GM21515 (cell line): ENCODE measurements at regions not wholly inside any gene's neighbourhood (a gene's known extent, or its start where the extent isn't known, plus 50 kb on each side); places are given as distances from the start of the nearest gene placed in this dataset.
"Not testable (repeated sequence)": the region's sequence is repeated elsewhere in the genome, so short reads cannot be mapped to it uniquely, and the experiment has no call there.

Source experiments
- ATAC-seq: cut with Tn5 transposase; IDR thresholded peaks from one replicate; pipeline ENCODE4 v1.9.1; 2021; ENCODE audit not compliant: unreplicated experiment

- no peak for ATAC-seq
Observed at GRCh38 chr6:144359783-144360182, 74.6 kb downstream of the UTRN start.

GRCh38 chr6:144360401-144360800 lies 75.3 kb downstream of the UTRN start:
- no peak for ATAC-seq

DNA sequence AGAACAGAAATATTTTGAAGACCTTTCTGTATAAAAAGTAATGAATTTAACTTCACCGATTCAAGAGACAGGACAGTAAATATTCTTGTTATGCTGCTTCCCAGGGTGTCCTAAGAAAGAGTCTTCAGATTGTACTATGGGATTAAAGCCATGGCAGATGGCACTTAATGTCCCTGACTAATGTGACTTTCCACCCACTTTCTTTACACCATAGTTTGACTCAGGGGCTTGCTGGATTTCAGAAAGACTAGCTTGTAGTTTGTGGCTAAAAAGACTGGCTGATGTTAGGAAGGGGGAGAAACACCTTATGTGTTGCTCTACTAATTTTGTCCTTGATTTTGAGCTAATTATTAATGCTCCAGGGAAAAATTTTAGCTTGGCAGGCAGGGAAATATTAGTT lies 75.9 kb downstream of the UTRN start:
- ATAC-seq, result no peak

- ATAC-seq, result no peak
Observed at GRCh38 chr6:144362042-144363018, 77.2 kb downstream of the UTRN start.

GRCh38 chr6:144364208-144364720 lies 79.1 kb downstream of the UTRN start:
- ATAC-seq, result no peak

GRCh38 chr6:144364782-144365181 lies 79.6 kb downstream of the UTRN start:
- no peak for ATAC-seq

GRCh38 chr6:144365271-144365670 lies 80.1 kb downstream of the UTRN start:
- no peak for ATAC-seq

- ATAC-seq, result not testable (repeated sequence)
Observed at GRCh38 chr6:144369696-144370095, 84.6 kb downstream of the UTRN start.

DNA sequence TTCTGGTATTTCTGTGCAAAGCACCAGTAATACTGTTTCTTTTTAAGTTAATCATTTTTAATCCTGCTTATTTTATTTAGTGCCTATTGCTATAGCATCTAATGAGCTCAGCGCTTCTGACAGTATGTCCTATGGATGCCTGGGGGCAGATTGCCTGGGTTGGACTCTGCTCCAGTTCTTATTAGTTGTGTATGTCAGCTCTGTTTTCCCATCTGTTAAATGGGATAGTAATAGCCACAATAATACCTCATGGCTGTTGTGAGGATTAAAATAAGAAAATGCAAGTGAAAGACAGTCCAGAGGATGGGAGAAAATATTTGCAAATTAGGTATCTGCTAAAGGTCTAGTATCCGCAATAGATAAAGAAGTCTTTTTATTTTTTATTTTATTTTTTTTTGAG lies 87.0 kb downstream of the UTRN start:
- ATAC-seq, result no peak

DNA sequence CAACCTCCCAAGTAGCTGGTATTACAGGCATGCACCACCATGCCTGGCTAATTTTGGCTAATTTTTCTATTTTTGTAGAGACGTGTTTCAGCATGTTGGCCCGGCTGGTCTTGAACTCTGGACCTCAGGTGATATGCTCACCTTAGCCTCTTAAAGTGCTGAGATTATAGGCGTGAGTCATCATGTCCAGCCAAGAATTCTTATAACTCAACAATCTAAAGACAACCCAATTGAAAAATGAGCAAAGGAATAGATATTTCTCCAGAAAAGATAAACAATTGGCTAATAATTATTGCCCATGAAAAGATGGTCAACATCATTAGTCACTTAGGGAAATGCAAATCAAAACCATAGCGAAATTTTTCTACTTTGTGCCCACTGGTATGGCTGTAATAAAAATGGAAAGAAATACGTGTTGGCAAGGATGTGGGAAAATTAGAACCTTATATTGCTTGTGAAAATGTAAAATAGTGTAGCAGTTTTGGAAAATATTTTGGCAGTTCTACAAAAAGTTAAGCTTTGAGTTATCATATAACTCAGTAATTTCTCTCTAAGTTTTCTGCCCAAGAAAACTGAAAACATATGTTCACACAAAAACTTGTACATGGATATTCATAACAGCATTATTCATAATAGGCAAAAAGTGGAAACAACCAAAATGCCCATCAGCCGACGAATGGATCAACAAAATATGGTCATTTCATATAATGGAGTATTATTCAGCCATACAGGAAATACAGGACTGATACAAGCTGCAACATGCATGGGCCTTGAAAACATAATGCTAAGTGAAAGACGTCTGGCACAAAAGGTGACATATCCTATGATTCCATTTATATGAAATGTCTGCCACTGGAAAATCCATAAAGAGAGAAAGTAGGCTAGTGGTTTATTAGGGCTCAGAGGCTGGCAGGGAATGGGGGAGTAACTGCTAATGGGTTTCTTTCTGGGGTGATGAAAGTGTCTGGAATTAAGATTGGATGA lies 87.8 kb downstream of the UTRN start:
- no peak for ATAC-seq

GRCh38 chr6:144374525-144374924 lies 89.4 kb downstream of the UTRN start:
- ATAC-seq, result not testable (repeated sequence)

DNA sequence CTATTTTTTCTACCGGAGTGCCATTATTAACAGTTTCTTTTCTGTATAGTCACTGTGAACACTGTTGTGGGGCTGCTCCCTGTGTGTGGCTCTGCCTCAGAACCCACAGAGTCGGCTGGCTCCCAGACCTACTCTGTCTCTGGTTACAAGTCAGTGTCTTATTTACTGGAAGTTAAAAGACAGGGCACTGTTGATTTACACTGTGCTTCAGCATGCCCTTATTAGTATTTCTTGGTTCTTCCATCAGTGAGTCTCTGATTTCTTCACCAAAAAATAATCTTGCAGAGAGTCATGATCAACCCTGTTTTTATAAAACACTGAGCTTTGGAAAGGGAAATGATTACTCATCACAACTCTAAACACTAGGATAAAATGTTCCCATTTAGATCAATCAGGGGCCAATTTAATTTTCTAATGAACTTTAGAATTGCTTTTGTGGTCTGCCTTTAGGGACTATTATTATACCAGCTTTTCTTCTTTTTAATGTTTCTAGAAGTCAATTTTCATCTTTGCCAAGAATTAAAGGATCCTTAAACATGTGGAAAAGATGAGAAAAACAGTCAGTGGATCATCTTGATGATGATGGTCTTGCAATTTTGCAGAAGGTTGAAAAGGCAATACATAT lies 92.6 kb downstream of the UTRN start:
- no peak for ATAC-seq

GRCh38 chr6:144378437-144378836 lies 93.3 kb downstream of the UTRN start:
- no peak for ATAC-seq

DNA sequence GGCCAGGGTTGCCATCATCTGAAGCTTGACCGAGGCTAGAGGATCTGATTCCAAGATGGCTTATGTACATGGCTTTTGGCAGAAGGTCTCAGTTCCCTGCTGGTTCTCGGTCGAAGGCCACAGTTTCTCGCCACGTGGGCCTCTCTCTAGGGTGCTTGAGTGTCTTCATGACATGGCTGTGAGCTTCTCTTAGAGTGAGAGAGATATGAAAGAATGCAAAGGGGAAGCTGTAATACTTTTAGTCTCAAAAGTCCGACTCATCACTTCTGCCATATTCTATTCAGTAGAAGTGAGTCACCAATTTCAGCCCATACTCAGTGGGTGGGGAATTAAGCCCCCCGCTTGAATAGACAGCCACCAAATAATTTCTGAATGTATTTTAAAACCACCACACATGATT lies 94.2 kb downstream of the UTRN start:
- no peak for ATAC-seq

DNA sequence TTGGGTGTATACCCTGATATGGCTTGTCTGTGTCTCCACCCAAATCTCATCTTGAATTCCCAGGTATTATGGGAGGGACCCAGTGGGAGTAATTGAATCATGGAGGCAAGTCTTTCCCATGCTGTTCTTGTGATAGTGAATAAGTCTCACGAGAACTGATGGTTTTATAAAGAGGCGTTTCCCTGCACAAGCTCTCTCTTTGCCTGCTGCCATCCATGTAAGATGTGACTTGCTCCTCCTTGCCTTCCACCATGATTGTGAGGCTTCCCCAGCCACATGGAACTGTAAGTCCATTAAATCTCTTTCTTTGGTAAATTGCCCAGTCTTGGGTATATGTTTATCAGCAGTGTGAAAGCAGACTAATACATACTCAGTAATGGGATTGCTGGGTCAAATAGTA lies 96.4 kb downstream of the UTRN start:
- ATAC-seq, result not testable (repeated sequence)

DNA sequence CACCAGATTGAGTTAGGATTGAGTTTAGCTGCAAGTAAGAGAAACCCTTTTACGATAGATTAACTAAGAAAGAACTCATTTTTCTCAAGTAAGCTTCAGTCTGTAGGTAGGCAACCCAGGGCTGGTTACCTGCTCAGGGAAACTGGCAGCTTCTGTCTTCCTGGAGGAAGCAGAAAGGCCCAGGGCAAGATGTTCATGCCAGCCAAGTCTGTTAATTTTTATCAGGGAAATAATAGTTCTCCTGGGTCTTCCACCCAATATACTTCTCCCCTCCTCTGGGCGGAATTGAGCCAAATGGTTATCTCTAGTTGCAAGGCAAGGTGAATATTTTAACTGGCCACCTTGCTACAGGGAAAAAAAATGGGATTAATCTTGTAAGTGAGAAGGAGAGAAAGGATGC lies 98.2 kb downstream of the UTRN start:
- ATAC-seq, result no peak

DNA sequence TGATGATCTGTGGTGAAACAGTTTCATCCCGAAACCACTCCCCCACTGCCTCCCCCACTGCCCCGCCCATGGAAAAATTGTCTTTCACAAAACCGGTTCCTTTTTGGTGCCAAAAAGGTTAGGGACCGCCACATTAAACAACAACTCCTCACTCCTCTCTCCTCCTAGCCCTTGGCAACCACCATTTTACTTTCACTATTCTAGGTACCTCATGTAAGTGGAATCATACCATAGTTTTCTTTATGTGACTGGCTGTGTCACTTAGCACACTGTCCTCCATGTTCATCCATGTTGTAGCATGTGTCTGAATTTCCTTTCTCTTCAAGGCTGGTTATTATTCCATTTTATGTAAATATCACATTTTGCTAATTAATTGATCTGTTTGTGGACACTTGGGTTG lies 99.3 kb downstream of the UTRN start:
- no peak for ATAC-seq

DNA sequence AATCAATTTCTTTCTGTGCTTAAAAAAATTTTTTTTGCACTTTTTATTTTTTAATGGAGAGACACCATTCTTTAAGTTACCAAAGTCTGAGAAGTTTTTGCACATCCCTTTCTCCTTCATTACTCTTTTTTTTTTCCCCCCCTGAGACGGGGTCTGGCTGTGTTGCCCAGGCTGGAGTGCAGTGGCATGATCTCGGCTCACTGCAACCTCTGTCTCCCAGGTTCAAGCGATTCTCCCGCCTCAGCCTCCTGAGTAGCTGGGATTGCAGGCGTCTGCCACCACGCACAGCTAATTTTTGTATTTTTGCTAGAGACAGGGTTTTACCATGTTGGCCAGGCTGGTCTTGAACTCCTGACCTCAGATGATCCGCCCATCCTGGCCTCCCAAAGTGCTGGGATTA lies 104.3 kb downstream of the UTRN start:
- ATAC-seq, result not testable (repeated sequence)

GRCh38 chr6:144390202-144390601 lies 105.1 kb downstream of the UTRN start:
- ATAC-seq, result no peak

DNA sequence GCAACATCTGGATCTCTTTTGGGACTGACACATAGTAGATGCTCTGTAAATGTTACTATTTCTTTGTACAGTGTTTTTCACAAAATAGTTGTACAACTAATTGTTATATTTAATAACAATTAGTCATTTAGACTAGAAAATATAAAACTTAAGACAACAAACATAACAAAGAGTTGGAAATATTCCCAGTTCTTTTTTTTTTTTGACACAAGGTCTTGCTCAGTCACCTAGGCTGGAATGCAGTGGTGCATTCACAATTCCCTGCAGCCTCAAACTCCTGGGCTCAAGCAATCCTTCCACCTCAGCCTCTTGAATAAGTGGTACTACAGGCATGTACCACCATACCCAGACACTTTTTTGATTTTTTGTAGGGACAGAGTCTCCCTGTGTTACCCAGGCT lies 105.8 kb downstream of the UTRN start:
- ATAC-seq, result no peak

DNA sequence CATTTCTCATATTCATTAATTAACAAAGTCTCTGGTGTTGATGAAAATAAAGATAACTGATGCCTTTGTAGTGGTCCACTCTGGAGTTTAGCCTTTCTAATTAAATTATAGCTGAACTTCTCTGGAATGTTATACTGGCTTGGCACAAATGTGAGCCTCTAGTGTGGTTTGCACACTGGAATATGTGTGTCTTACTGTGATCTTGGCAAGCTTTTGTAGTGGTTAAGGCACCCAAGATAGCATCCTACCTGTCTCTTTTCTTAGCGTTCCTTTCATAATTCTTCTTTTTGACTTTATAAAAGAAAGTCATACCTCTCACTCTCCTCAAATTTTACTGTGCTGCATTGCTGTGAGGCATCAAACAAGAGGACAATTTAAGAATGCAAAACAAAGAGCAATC lies 107.4 kb downstream of the UTRN start:
- ATAC-seq, result no peak
